Ishikawa (cell line): ENCODE measurements at regions not wholly inside any gene's neighbourhood (a gene's known extent, or its start where the extent isn't known, plus 50 kb on each side); places are given as distances from the start of the nearest gene placed in this dataset.

Experiments
- CREB1 ChIP-seq: IDR thresholded peaks from 2 replicates; pipeline ENCODE4 v1.6.1; 2012; ENCODE audit warnings: low read depth
- EP300 ChIP-seq: IDR thresholded peaks from 2 replicates; pipeline ENCODE4 v1.6.1; 2012; ENCODE audit warnings: borderline replicate concordance
- RAD21 ChIP-seq: IDR thresholded peaks from 2 replicates; pipeline ENCODE4 v1.6.1; 2012; ENCODE audit warnings: low read depth
- REST ChIP-seq: IDR thresholded peaks from 2 replicates; pipeline ENCODE4 v1.6.1; 2012; ENCODE audit warnings: low read depth, mild to moderate bottlenecking
- TEAD4 ChIP-seq: IDR thresholded peaks from 2 replicates; pipeline ENCODE4 v1.6.1; 2012

- TF ChIP-seq RAD21 (no peak), EP300 (no peak), CREB1 (no peak), REST (no peak), TEAD4 (no peak)
Observed at GRCh38 chrX:92224406-92224805, 445.2 kb downstream of the PCDH11X start.
